GM10266 (cell line): ENCODE measurements at regions not wholly inside any gene's neighbourhood (a gene's known extent, or its start where the extent isn't known, plus 50 kb on each side); places are given as distances from the start of the nearest gene placed in this dataset.

Experiments
- DNase-seq: peaks from one replicate; pipeline ENCODE4 v3.0.0; 2012; ENCODE audit errors: extremely low spot score
- TF ChIP-seq, protein P1 (sequence below): IDR thresholded peaks from 2 replicates; pipeline ENCODE4 v1.5.1; 2012; ENCODE audit warnings: mild to moderate bottlenecking, low read depth; ENCODE audit not compliant: control insufficient read depth, insufficient read depth; ENCODE audit errors: missing control alignments

- no peak for DNase-seq
- TF ChIP-seq, protein P1, sequence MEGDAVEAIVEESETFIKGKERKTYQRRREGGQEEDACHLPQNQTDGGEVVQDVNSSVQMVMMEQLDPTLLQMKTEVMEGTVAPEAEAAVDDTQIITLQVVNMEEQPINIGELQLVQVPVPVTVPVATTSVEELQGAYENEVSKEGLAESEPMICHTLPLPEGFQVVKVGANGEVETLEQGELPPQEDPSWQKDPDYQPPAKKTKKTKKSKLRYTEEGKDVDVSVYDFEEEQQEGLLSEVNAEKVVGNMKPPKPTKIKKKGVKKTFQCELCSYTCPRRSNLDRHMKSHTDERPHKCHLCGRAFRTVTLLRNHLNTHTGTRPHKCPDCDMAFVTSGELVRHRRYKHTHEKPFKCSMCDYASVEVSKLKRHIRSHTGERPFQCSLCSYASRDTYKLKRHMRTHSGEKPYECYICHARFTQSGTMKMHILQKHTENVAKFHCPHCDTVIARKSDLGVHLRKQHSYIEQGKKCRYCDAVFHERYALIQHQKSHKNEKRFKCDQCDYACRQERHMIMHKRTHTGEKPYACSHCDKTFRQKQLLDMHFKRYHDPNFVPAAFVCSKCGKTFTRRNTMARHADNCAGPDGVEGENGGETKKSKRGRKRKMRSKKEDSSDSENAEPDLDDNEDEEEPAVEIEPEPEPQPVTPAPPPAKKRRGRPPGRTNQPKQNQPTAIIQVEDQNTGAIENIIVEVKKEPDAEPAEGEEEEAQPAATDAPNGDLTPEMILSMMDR: no peak
Observed at GRCh38 chr13:83423861-83424260, 458.4 kb downstream of the SLITRK1 start.

GRCh38 chr13:83423381-83423780 lies 458.9 kb downstream of the SLITRK1 start:
- TF ChIP-seq, protein P1: no peak
- no peak for DNase-seq

GRCh38 chr13:83414393-83414792 lies 467.9 kb downstream of the SLITRK1 start:
- no peak for DNase-seq
- TF ChIP-seq, protein P1: no peak

DNA sequence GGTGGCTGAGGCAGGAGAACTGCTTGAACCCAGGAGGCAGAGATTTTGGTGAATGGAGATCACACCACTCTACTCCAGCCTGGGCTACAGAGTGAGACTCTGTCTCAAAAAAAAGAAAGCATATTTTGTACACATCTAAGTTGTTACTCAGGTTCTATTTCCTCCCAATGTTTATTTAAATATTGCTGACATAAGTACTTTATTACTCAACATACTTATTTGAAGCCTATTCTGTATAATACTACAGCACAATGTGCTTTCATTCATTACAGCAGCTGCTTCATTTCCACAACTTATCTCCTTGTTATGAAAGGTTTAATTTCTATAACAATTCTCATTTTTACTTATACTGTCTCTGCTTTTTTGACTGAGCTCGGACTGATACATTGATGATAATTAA lies 495.7 kb downstream of the SLITRK1 start:
- no peak for DNase-seq

GRCh38 chr13:83378908-83379307 lies 503.4 kb downstream of the SLITRK1 start:
- TF ChIP-seq, protein P1: no peak
- DNase-seq: no peak

More for the DNA sequence above, 495.7 kb downstream of the SLITRK1 start:
- TF ChIP-seq, protein P1: no peak

GRCh38 chr13:83377491-83377890 lies 504.8 kb downstream of the SLITRK1 start:
- TF ChIP-seq, protein P1: no peak

GRCh38 chr13:83372786-83373185 lies 509.5 kb downstream of the SLITRK1 start:
- no peak for DNase-seq
- TF ChIP-seq, protein P1: no peak

More at GRCh38 chr13:83377491-83377890, 504.8 kb downstream of the SLITRK1 start:
- DNase-seq: no peak
